HG03045 (cell line): ENCODE measurements at regions not wholly inside any gene's neighbourhood (a gene's known extent, or its start where the extent isn't known, plus 50 kb on each side); places are given as distances from the start of the nearest gene placed in this dataset.

Experiments
- ATAC-seq: cut with Tn5 transposase; IDR thresholded peaks from one replicate; pipeline ENCODE4 v1.9.1; 2021; ENCODE audit warnings: mild to moderate bottlenecking, moderate library complexity; ENCODE audit not compliant: unreplicated experiment

DNA sequence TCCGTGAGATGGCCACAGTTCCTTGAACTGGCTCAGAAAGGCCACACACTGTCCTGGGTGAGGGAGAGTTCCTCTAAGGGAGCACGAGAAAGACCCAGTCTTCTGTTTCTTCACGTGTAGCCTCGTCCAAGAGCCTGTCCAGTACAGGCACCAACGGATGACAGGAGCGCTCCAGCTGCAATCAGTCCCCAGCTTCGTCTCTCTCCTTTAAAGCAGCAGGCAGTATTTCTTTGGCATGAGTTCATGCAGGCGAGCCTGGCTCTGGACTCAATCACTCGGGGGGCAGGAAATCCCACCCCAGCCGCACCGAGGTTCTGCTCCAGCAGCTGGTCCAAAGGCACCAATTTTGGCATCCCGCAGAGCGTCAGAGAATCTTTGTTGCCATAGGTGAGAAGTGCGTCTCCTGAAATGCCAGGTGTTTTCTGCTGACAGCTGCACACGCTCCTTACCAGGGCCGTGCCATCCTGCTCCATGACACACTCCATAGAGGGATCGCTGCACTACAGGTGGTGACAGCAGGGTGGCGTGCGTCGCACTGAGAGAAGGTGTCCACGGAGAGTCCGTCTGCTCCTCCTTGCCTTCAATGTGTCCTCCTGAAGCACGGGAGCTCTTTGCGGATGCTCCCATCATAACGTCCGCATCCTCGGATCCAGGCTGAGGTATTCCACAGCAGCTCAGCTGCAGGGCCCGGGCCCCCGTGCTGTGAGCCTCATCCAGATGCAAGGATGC lies 59.6 kb upstream of the AFDN start:
- ATAC-seq = no peak

DNA sequence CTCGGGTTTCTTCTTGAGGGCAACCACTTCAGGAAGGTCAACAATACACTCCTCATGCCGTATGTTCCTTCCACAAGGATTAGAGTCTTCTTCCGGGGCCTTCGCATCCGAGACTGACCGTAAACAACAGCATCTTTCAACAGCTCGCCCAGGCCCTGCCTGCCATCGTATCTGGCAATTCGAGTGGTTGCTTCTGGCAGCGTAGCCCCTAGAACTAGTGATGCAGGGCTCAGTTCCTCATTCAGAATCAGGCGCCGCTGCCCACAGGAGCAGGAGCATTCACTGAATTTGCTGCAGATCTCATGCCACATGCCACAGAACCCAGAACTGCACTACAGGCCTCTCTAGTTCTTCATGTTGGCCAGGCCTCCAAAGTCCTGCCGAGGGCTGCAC lies 59.0 kb upstream of the AFDN start:
- ATAC-seq = no peak

DNA sequence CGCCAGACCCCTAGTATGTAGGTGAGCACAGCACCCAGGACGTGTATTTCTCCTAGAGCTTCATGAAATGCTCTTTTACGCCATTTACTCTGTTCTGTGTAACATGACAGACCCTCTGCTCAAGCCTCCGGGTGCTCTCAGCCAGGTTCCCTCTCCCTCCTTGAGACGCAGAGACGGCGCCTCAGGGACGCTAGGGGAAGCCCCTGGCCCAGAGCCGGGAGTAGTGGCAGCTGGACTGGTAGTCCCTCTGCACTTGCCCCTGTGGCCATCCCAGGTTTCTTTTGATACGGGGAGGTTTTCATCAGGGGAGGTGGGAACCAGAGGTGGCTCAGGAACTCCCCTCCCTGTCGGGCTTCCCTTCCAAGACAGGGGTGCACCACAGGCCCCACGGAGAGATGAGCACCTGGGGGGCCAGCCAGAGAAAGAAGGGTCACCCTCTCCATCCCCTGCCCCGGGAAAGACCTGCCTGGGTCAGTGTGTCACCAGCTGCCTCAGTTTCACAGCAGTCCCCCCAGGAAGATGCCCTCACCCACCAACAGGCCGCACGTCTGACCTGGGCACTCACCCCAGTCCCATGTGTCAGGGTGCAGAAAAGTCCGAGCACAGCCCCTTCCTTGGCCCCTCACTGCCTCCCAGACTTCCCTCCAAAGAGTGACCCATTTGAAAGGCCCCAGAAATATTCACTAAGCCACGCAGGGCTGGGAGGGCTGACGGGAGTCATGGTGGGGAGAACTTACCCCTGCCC lies 58.1 kb upstream of the AFDN start:
- no peak for ATAC-seq

DNA sequence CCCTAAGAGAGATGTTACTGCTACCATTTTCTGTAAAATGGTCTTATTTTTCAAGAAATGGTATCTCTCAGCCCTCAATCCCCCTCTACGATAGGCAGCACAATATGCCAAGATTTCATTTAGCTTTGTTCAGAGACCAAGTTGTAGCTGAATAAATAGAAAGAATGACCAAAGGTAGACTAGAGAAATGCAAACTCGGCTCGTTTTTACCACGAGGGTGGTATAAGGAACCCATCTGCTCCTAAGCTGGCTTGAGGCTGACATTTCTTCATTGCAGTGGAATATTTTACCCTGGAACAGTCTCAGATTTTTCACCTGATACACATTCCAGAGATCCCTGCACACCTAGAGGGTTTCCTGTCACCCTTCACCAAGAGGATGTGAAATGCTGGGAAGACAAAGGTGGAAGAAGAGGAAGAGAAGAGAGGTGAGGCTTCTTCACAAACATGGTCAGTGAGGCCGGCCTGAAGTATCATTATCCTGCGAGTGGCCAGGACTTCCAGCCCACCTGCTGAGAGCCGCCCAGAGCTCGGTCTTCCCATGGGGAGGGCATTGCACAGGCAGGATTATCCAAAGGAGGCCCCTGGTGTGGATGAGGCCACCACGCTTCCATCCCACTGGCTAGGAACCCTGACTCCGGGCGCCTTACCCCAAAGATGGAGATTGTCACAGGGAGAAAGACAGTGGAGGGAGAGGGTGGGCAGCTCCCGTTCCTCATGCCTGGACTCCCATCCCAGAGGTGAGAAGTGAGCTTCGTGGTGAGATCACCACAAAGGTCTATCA lies 57.1 kb upstream of the AFDN start:
- no peak for ATAC-seq

DNA sequence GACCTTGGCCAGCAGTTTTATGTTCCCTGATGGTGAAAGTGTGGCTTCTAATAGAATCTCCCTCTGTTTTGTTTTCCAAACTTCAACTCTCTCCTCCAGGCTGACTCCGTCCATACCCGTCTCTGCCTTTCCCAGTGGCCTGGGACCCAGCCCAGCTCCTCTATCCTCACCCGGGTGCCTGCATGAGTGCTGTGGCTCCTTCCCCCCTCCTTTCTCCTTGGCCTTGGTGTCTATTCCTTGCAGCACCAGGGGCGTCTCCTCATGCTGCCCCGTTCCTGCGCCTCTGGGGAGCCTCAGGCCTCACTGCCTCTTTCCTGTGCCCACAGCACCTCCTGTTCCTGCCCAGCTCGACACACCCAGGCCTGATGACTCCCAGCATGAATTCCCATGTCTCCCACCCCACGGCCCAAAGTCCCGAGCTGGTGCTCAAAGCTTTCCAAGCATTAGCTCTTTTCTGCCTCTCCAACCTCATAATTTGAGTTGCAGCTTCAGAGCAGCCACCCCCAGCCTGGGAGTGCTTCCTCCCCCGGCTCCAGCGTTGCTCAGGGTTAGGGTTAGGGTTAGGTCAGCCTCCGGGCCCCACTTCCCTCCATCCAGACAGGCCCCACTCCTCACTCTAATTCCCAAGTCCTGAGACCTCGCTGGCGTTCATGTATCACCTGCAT lies 56.3 kb upstream of the AFDN start:
- ATAC-seq = no peak

DNA sequence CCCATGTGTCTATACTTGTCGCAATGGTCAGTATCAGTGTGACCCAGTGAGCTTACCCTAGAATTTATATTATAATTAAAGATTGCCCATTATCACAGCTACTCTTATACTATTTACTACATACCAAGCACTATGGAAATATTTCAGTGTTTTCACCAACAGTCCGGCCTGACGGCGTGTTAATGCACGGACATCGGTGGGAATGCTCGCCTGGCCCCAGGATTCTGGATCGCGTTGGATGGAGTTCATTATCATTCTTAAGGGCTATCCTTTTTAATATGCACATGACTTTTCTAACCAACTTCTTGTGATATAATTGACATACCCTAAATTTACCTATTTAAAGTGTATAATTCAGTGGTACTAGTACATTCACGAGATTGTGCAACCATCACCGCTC lies 51.8 kb upstream of the AFDN start:
- no peak for ATAC-seq

DNA sequence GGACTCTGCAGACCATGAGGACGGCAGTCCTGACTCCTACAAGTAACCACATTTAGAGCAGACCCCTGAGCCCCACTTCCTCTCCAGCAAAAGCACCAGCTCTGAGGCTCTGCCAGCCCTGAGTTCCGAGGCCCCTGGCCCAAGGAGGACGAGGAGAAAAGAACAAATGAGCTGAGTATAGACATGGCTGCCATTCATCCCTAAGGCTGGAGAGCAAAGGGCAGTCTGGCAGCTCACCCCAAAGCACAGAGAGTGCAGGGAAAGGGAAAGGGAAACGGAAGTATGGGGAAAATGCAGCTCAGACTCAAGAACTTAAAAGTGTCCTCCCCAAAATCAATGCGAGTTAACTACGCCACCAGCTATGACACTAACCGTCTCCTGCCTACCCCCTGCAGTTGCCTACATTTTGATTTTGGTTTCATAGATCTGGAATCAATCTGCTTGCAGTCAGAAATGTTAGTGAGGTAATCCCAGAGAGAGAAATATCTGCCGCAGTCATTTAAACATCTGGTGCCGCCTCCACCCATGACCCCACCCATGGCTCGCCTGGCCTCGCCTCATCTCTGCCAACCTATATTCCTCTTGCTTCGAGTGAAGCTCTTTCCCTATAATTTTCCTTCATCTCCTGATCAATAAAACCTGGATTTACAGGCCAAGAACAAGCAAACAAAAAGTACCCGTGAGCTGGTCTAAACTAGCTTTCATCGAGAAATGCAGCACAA lies 49.6 kb upstream of the AFDN start:
- ATAC-seq = no peak
